Rectal smooth muscle tissue (tissue), 1 donor: ENCODE measurements at regions not wholly inside any gene's neighbourhood (a gene's known extent, or its start where the extent isn't known, plus 50 kb on each side); places are given as distances from the start of the nearest gene placed in this dataset.

Source experiments
- H3K27ac ChIP-seq: one replicate; pipeline ENCODE4 v1.7.0; 2013; ENCODE audit warnings: low read depth, low read length, inconsistent platforms
- H3K27me3 ChIP-seq: one replicate; pipeline ENCODE4 v1.7.0; 2013; ENCODE audit warnings: low read length; ENCODE audit not compliant: control insufficient read depth, insufficient read depth
- H3K36me3 ChIP-seq: one replicate; pipeline ENCODE4 v1.7.0; 2013; ENCODE audit warnings: low read length; ENCODE audit not compliant: control insufficient read depth, insufficient read depth
- H3K4me1 ChIP-seq: one replicate; pipeline ENCODE4 v1.7.0; 2013; ENCODE audit warnings: low read length; ENCODE audit not compliant: control insufficient read depth, insufficient read depth
- H3K4me3 ChIP-seq: one replicate; pipeline ENCODE4 v1.7.0; 2013; ENCODE audit warnings: low read length
- H3K9ac ChIP-seq: one replicate; pipeline ENCODE4 v1.7.0; 2013; ENCODE audit warnings: low read length

DNA sequence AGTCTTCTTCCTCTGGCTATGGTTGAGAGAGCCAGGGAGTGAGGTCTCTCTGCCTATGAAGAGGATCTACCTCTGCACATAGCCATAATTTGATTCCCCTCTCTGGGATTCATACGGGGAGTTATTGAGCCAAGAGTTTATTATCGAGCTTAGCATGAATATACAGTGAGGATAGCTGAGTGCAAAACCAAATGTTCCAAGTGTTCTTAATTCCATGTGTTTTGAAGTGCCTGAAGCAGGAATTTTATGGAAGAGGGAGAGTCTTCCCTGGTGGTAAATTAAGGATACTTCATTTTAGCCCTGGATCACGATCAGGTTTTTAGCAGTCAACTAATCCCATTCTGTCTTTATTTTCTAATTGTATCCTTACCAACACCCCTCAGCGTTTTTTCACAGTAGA, 270.6 kb downstream of the C1D start:
- no peak overlapping the region for H3K9ac ChIP-seq
- no peak overlapping the region for H3K4me3 ChIP-seq
- no peak overlapping the region for H3K27ac ChIP-seq
- no peaks in the 10 kb centered on the region for H3K4me1 ChIP-seq
- H3K36me3 ChIP-seq, result no peaks in the 10 kb centered on the region
- H3K27me3 ChIP-seq, result no peaks in the 10 kb centered on the region

DNA sequence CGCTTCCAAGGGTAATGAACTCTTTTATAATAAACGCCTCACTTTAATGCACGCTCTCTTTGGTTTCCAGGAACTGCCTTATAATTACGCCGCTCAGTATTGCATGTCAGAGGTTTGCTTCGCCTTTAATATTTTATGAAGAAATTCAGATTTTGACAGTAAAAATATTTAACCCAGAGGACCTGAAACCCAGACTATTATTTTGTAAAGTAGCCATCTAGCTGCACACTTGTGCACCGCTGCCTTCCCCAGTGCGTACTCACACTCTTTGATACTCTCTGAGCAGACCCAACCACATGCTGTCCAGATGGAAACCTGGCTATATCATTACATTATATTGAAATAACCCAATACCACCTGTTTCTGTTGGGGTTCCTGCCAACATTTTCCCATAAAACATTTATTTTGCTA, 270.1 kb downstream of the C1D start:
- H3K27me3 ChIP-seq, result no peaks in the 10 kb centered on the region
- H3K4me1 ChIP-seq, result peaks cover 2% of the 10 kb centered on the region
- no peak overlapping the region for H3K4me3 ChIP-seq
- no peaks in the 10 kb centered on the region for H3K36me3 ChIP-seq
- no peak overlapping the region for H3K9ac ChIP-seq
- no peak overlapping the region for H3K27ac ChIP-seq

DNA sequence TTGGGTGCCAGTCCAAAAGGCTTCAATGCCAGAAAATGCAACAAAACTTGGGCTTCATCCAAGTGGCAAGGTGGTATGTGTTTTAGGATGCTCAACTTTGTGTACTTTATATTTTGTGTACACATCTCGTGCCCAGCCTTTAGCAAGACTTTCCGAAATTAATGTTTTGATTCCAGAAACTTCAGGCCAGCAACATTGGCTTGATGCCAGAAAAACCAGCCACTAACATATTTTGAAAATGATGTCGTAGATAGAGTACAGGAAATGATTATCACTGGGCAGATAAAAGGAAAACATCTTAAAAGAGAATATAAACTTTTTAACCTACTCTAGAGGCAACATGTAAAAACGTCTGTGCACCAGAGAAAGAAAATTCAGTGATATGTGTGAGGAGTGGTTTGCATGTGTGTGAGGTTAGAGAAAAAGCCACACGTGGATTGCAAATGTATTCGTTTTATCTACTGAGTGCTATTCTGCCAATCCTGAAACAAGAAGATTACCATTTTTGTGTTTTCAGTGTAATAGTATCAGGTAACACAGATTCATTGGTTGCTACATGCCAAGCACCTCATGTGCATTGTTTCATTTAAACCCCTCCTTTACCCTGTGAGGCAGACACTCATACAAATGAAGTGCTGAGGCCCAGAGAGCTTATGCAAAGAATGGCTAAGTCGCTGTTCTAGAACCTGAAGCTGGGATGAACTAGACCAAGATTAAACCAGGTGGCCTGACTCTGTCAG, 264.8 kb downstream of the C1D start:
- H3K27ac ChIP-seq, result peak overlapping the region; percentile 4
- no peaks in the 10 kb centered on the region for H3K27me3 ChIP-seq
- H3K4me1 ChIP-seq, result peaks cover 5% of the 10 kb centered on the region
- H3K36me3 ChIP-seq, result no peaks in the 10 kb centered on the region
- no peak overlapping the region for H3K4me3 ChIP-seq
- no peak overlapping the region for H3K9ac ChIP-seq

DNA sequence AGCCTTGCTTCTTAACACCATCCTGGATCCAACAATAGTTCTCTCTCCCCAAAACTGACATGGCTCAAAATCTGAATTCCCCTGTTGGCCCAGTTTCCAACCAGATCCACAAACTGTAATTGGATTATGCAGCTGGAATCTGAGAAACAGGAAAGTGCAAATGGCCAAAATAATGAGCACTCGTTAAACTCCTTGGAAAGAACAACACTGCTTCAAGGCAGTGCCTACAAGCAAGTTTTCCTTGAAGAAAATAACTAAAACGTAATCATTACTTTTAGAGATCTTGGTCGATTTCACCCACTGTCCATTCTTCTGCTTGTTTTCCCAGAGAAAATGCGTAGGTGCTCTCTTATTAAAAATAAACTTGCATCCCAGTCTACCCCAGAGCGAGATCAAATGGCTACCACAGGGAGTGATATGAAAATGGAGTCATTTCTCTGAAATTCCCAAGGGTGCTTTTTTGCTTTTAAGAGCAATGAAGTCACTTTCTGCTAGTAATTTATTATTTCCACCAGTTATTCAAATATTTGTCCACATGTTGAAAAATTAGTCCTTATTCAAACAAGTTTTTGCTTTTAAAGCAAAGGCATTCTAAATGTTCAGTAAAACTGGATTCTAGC, 264.2 kb downstream of the C1D start:
- Histone ChIP-seq H3K27ac (no peak overlapping the region), H3K4me1 (peaks cover 5% of the 10 kb centered on the region)

DNA sequence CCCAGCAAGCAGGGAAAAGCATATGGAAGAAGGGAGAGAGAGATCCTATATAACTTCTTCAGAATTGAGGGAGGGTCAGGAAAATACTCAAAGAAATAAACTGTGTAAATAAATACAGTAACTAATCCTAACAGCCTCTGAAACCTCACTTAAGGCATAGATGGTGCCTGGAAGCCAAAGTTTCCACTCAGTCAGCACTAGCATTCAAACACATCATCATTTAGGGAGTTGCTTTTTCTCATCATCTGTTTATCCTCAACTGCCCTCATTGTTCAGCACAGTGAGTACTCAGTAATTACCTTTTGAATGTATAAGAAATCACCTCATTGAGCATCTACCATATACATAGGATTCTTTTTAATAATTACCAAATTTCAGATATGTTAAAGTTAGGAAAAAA, 262.9 kb downstream of the C1D start:
- Histone ChIP-seq H3K4me3 (no peak overlapping the region), H3K27me3 (no peaks in the 10 kb centered on the region)

More for the DNA sequence above, 264.2 kb downstream of the C1D start:
- Histone ChIP-seq H3K36me3 (no peaks in the 10 kb centered on the region), H3K4me3 (no peak overlapping the region), H3K27me3 (no peaks in the 10 kb centered on the region), H3K9ac (no peak overlapping the region)

DNA sequence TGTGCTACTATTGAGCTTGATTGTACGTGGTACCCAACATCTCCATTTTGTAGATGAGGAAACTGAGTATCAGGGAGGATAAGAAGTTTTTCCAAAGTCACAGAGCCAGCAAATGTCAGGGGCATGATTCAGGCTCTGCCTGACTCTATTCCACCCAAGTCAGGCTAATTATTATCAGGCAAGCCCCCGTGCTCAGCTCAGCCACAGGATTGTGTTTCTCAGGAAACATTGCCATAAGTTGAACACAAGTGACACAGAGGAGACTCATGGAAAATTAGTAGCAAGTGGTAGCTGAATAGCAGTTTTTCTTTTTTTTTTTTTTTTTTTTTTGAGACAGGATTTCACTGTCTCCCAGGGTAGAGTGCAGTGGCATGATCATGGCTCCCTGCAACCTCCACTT, 260.5 kb downstream of the C1D start:
- H3K4me3 ChIP-seq, result no peak overlapping the region
- H3K36me3 ChIP-seq, result no peaks in the 10 kb centered on the region
- peaks cover 5% of the 10 kb centered on the region for H3K4me1 ChIP-seq
- H3K9ac ChIP-seq, result no peak overlapping the region
- H3K27ac ChIP-seq, result no peak overlapping the region
- no peaks in the 10 kb centered on the region for H3K27me3 ChIP-seq

More for the DNA sequence above, 262.9 kb downstream of the C1D start:
- Histone ChIP-seq H3K9ac (no peak overlapping the region), H3K27ac (no peak overlapping the region), H3K36me3 (no peaks in the 10 kb centered on the region), H3K4me1 (peaks cover 5% of the 10 kb centered on the region)

DNA sequence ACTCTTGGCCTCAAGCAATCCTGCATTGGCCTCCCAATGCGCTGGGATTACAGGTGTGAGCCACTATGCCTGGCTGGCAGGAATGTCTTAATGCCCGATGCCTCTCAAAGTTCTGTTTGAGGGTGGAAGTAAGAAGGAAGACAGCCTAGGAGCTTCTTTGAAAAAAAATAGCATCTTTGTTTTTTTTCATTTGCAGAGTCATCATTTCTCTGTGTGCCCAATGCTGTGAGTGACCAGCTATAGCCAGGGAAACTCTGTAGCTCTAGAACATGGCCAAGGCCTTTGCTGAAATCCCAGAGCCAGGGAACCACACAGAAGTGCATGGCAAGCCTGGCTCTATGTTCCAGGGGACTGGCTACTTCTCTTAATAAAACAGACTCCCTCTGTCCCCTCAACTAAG, 260.0 kb downstream of the C1D start:
- no peak overlapping the region for H3K9ac ChIP-seq
- no peaks in the 10 kb centered on the region for H3K36me3 ChIP-seq
- no peaks in the 10 kb centered on the region for H3K27me3 ChIP-seq
- H3K27ac ChIP-seq, result no peak overlapping the region
- no peak overlapping the region for H3K4me3 ChIP-seq
- peaks cover 3% of the 10 kb centered on the region for H3K4me1 ChIP-seq

DNA sequence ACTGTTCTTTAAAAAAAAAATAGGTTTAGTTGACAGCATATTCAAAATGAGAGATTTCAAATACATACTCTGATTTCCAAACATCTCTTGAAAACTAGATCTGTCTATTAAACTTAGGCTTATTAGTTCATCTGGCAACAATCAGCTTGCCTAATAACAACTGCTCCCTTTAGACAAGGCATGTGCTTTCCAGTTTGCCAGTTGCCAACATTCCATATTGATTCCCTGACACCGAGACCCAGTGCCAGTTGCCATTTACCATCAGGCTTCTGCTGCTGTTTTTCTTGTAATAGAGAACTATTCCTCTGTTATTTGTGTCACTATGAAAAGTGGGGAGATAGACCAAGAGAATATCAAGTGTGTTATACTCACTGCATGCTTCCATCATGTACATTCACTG, 256.0 kb downstream of the C1D start:
- no peak overlapping the region for H3K9ac ChIP-seq
- no peaks in the 10 kb centered on the region for H3K36me3 ChIP-seq
- H3K27me3 ChIP-seq, result no peaks in the 10 kb centered on the region
- H3K4me3 ChIP-seq, result no peak overlapping the region
- H3K27ac ChIP-seq, result no peak overlapping the region
- H3K4me1 ChIP-seq, result no peaks in the 10 kb centered on the region

DNA sequence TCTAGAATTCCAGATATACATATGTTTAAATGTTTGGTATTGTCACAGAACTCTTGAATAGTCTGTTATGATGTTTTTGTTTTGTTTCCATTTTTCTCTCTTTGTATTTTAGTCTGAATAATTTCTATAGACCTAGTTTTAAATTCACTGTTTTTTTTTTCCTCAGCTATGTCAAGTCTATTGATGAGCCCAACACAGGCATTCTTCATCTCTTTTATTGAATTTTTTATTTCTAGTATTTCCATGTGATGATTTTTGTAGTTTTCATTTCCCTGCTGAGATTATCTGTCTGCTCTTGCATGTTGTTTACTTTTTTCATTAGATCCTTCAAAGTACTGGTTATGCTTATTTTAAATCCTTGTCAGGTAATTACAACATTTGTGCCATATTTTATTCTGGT, 254.7 kb downstream of the C1D start:
- H3K27ac ChIP-seq, result no peak overlapping the region
- H3K27me3 ChIP-seq, result no peaks in the 10 kb centered on the region
- H3K36me3 ChIP-seq, result no peaks in the 10 kb centered on the region
- H3K9ac ChIP-seq, result no peak overlapping the region
- no peak overlapping the region for H3K4me3 ChIP-seq
- H3K4me1 ChIP-seq, result no peaks in the 10 kb centered on the region

DNA sequence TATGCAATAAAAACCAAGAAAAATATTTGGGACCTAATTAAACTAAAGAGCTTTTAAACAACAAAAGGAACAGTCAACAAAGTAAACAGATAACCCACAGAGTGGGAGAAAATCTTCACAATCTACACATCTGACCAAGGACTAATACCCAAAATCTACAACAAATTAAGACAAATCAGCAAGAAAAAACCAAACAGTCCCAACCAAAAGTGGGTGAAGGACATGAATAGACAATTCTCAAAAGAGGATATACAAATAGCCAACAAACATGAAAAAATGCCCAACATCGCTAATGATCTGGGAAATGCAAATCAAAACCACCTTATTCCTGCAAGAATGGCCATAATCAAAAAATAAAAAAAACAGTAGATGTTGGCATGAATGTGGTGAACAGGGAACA, 250.1 kb downstream of the C1D start:
- Histone ChIP-seq H3K36me3 (no peaks in the 10 kb centered on the region), H3K4me3 (no peak overlapping the region), H3K27ac (no peak overlapping the region), H3K27me3 (no peaks in the 10 kb centered on the region), H3K9ac (no peak overlapping the region), H3K4me1 (no peaks in the 10 kb centered on the region)

DNA sequence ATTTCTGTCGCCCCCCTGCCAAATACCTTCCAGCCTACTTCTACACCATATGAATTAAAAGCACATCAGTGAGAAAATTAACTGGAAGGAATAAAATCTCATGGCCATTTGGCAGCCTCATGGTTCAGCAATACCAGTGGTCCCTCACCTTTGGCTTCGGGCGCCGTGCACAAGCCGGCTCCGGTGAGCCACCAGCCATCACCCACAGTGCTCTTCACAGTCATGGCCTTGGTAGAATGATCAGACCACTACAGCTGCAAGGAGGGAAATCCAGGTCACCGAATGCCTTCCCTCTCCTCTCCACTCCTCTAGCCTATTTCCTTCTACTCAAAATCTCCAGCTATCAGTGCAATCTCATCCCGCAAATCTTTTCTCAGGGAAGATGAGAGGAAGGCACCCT, 239.1 kb downstream of the C1D start:
- no peaks in the 10 kb centered on the region for H3K27me3 ChIP-seq
- no peaks in the 10 kb centered on the region for H3K4me1 ChIP-seq
- no peaks in the 10 kb centered on the region for H3K36me3 ChIP-seq
- H3K27ac ChIP-seq, result no peak overlapping the region
- H3K4me3 ChIP-seq, result no peak overlapping the region
- H3K9ac ChIP-seq, result no peak overlapping the region

DNA sequence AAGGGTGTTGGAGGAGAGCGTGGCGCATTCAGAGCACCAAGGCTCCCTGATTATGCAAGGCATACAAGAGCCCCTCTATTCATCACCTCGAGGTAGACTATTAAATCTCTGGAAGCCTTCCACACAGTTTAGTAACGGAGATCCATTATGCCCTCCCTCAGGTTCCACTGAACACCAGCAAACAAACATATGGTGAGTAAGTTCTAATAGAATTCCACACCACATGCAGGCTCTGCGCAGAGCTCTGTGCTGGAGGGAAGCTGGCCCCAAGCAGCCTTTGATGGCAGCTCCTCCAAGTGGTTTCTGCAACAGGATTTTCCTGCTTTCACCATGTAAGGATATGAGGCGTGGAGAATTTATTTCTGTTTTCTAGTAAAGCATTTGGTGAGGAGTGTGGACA, 238.6 kb downstream of the C1D start:
- Histone ChIP-seq H3K27ac (no peak overlapping the region), H3K4me1 (no peaks in the 10 kb centered on the region), H3K36me3 (no peaks in the 10 kb centered on the region), H3K4me3 (no peak overlapping the region), H3K9ac (no peak overlapping the region), H3K27me3 (no peaks in the 10 kb centered on the region)

DNA sequence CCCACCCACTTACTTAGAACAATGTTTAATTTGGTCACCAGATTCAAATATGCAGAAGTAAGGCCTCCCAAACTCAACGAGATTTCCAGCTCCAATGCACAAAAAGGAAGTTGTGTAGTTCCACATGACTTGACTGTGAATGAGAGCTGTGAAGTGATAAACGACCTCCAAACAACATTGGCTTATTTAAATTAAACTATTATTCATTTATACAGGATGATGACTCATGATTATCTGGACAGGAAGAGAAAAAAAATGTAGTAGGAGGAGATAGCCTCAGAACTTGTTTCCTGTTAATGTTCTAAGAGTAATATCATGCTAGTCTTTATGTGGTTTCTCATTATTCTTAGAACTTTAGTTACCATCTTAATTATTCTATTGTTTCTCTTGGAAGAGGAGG, 237.3 kb downstream of the C1D start:
- no peak overlapping the region for H3K4me3 ChIP-seq
- H3K4me1 ChIP-seq, result no peaks in the 10 kb centered on the region
- no peaks in the 10 kb centered on the region for H3K36me3 ChIP-seq
- H3K27me3 ChIP-seq, result no peaks in the 10 kb centered on the region
- H3K9ac ChIP-seq, result no peak overlapping the region
- no peak overlapping the region for H3K27ac ChIP-seq
